Liver (tissue), 3 donors: ENCODE measurements at regions not wholly inside any gene's neighbourhood (a gene's known extent, or its start where the extent isn't known, plus 50 kb on each side); places are given as distances from the start of the nearest gene placed in this dataset.

Experiments
- GABPA ChIP-seq, 2 donors: IDR thresholded peaks in 1 of 2; conservative IDR thresholded peaks in 1 of 2; 2 replicates each; pipeline ENCODE4 v1.6.1; 2016; ENCODE audit warnings: antibody characterized with exemption in 2 of 2, mild to moderate bottlenecking in 1 of 2, moderate library complexity in 1 of 2
- HNF4A ChIP-seq, 2 donors: conservative IDR thresholded peaks; 2 replicates each; pipeline ENCODE4 v1.6.1; 2016; ENCODE audit warnings: antibody characterized with exemption in 2 of 2, mild to moderate bottlenecking in 2 of 2
- JUND ChIP-seq, 2 donors: IDR thresholded peaks; 2 replicates each; pipeline ENCODE4 v1.6.1; 2016; ENCODE audit warnings: antibody characterized with exemption in 2 of 2
- RAD21 ChIP-seq, 2 donors: IDR thresholded peaks; 2 replicates each; pipeline ENCODE4 v1.6.1; 2016; ENCODE audit warnings: antibody characterized with exemption in 2 of 2, mild to moderate bottlenecking in 2 of 2
- RXRA ChIP-seq, 2 donors: IDR thresholded peaks; 2 replicates each; pipeline ENCODE4 v1.6.1; 2017 to 2018; ENCODE audit warnings: antibody characterized with exemption in 2 of 2, mild to moderate bottlenecking in 1 of 2
- SP1 ChIP-seq: IDR thresholded peaks from 2 replicates; pipeline ENCODE4 v1.6.1; 2018; ENCODE audit warnings: antibody characterized with exemption, mild to moderate bottlenecking
- YY1 ChIP-seq: IDR thresholded peaks from 2 replicates; pipeline ENCODE4 v1.6.1; 2016; ENCODE audit warnings: antibody characterized with exemption, mild to moderate bottlenecking
- TF ChIP-seq, protein P1 (sequence below): fragments of 150-350 bp; IDR thresholded peaks from 2 replicates; pipeline ENCODE4 v1.5.1; 2017; ENCODE audit warnings: improper control_type of control experiment, low read depth, low read length; ENCODE audit not compliant: missing input control
- TF ChIP-seq, protein P2 (sequence below): IDR thresholded peaks from 2 replicates; pipeline ENCODE4 v1.6.1; 2016; ENCODE audit warnings: antibody characterized with exemption, mild to moderate bottlenecking
- TF ChIP-seq, protein P3 (sequence below): IDR thresholded peaks from 2 replicates; pipeline ENCODE4 v1.6.1; 2016; ENCODE audit warnings: antibody characterized with exemption
- TF ChIP-seq, protein P4 (sequence below): IDR thresholded peaks from 2 replicates; pipeline ENCODE4 v1.6.1; 2016; ENCODE audit warnings: antibody characterized with exemption
- TF ChIP-seq, protein P5 (sequence below): IDR thresholded peaks from 2 replicates; pipeline ENCODE4 v1.6.1; 2016; ENCODE audit warnings: antibody characterized with exemption
- donor health status: healthy.
- donor health status: healthy.

DNA sequence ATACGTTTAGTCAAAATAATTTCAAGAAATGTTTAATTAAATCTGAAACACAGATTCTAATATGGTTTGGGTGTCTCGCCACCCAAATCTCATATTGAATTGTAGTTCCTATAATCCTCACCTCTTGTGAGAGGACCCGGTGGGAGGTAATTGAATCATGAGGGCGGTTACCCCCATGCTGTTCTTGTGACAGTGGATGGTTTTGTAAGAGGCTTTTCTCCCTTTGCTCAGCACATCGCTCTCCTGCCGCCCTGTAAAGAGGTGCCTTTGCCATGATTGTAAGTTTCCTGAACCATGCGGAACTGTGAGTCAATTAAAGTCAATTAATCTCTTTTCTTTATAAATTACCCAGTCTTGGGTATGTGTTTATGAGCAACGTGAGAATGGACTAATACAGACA, 1045.1 kb upstream of the POU3F3 start:
- TF ChIP-seq, protein P1, sequence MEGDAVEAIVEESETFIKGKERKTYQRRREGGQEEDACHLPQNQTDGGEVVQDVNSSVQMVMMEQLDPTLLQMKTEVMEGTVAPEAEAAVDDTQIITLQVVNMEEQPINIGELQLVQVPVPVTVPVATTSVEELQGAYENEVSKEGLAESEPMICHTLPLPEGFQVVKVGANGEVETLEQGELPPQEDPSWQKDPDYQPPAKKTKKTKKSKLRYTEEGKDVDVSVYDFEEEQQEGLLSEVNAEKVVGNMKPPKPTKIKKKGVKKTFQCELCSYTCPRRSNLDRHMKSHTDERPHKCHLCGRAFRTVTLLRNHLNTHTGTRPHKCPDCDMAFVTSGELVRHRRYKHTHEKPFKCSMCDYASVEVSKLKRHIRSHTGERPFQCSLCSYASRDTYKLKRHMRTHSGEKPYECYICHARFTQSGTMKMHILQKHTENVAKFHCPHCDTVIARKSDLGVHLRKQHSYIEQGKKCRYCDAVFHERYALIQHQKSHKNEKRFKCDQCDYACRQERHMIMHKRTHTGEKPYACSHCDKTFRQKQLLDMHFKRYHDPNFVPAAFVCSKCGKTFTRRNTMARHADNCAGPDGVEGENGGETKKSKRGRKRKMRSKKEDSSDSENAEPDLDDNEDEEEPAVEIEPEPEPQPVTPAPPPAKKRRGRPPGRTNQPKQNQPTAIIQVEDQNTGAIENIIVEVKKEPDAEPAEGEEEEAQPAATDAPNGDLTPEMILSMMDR: no peak
- TF ChIP-seq, protein P2, sequence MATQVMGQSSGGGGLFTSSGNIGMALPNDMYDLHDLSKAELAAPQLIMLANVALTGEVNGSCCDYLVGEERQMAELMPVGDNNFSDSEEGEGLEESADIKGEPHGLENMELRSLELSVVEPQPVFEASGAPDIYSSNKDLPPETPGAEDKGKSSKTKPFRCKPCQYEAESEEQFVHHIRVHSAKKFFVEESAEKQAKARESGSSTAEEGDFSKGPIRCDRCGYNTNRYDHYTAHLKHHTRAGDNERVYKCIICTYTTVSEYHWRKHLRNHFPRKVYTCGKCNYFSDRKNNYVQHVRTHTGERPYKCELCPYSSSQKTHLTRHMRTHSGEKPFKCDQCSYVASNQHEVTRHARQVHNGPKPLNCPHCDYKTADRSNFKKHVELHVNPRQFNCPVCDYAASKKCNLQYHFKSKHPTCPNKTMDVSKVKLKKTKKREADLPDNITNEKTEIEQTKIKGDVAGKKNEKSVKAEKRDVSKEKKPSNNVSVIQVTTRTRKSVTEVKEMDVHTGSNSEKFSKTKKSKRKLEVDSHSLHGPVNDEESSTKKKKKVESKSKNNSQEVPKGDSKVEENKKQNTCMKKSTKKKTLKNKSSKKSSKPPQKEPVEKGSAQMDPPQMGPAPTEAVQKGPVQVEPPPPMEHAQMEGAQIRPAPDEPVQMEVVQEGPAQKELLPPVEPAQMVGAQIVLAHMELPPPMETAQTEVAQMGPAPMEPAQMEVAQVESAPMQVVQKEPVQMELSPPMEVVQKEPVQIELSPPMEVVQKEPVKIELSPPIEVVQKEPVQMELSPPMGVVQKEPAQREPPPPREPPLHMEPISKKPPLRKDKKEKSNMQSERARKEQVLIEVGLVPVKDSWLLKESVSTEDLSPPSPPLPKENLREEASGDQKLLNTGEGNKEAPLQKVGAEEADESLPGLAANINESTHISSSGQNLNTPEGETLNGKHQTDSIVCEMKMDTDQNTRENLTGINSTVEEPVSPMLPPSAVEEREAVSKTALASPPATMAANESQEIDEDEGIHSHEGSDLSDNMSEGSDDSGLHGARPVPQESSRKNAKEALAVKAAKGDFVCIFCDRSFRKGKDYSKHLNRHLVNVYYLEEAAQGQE: no peak
- TF ChIP-seq RAD21 (IDR thresholded peaks at IDR 0.05) (no peak), HNF4A (conservative IDR thresholded peaks at IDR 0.05) (no peak), YY1 (no peak), GABPA (IDR thresholded peaks at IDR 0.05 in 1 of 2, conservative IDR thresholded peaks at IDR 0.05 in 1 of 2) (no peak), JUND (IDR thresholded peaks at IDR 0.05) (no peak), SP1 (no peak), RXRA (IDR thresholded peaks at IDR 0.05) (no peak)
- TF ChIP-seq, protein P3, sequence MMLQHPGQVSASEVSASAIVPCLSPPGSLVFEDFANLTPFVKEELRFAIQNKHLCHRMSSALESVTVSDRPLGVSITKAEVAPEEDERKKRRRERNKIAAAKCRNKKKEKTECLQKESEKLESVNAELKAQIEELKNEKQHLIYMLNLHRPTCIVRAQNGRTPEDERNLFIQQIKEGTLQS: no peak
- TF ChIP-seq, protein P4, sequence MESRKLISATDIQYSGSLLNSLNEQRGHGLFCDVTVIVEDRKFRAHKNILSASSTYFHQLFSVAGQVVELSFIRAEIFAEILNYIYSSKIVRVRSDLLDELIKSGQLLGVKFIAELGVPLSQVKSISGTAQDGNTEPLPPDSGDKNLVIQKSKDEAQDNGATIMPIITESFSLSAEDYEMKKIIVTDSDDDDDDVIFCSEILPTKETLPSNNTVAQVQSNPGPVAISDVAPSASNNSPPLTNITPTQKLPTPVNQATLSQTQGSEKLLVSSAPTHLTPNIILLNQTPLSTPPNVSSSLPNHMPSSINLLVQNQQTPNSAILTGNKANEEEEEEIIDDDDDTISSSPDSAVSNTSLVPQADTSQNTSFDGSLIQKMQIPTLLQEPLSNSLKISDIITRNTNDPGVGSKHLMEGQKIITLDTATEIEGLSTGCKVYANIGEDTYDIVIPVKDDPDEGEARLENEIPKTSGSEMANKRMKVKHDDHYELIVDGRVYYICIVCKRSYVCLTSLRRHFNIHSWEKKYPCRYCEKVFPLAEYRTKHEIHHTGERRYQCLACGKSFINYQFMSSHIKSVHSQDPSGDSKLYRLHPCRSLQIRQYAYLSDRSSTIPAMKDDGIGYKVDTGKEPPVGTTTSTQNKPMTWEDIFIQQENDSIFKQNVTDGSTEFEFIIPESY: no peak
- TF ChIP-seq, protein P5, sequence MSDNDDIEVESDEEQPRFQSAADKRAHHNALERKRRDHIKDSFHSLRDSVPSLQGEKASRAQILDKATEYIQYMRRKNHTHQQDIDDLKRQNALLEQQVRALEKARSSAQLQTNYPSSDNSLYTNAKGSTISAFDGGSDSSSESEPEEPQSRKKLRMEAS: no peak
